H1 (cell line): ENCODE measurements at regions not wholly inside any gene's neighbourhood (a gene's known extent, or its start where the extent isn't known, plus 50 kb on each side); places are given as distances from the start of the nearest gene placed in this dataset.
"Not testable (repeated sequence)": the region's sequence is repeated elsewhere in the genome, so short reads cannot be mapped to it uniquely, and the experiment has no call there.

Source experiments
- CTCF ChIA-PET: fragments of 300-600 bp; sonication (Branson Sonifier 250); formaldehyde crosslinking; loops from one replicate; lab custom pipeline; 2021; ENCODE audit not compliant: partially characterized antibody; lab: Charles Lee
- POLR2A ChIA-PET: fragments of 300-600 bp; sonication (Branson Sonifier 250); formaldehyde crosslinking; loops from one replicate; lab custom pipeline; 2021; ENCODE audit warnings: inconsistent platforms; ENCODE audit not compliant: partially characterized antibody; lab: Charles Lee
- DNase-seq, 2 experiments: peaks; one replicate each; pipeline versions ENCODE4 v3.0.0 to v3.0.0-alpha.2; 2010 to 2022; ENCODE audit warnings: low spot score in 2 of 2, low read depth in 1 of 2, mixed read lengths in 1 of 2
- FAIRE-seq: peaks from 2 replicates; lab custom pipeline; 2011; peaks lifted over from hg19 to GRCh38; lab: Jason Lieb, UNC
- H2AFZ ChIP-seq: 2 replicates; pipeline ENCODE4 v1.8.1; 2012; ENCODE audit warnings: low read length, inconsistent platforms
- H2AK5ac ChIP-seq: 2 replicates; pipeline ENCODE4 v1.6.1; 2013; ENCODE audit warnings: low read depth, low read length
- H2BK120ac ChIP-seq: replicated peaks from 2 replicates; pipeline ENCODE3; 2013; ENCODE audit warnings: low read depth, low read length, inconsistent platforms
- H2BK12ac ChIP-seq: 2 replicates; pipeline ENCODE4 v1.6.1; 2013; ENCODE audit warnings: low read depth, low read length
- H2BK15ac ChIP-seq: 2 replicates; pipeline ENCODE4 v1.6.1; 2013; ENCODE audit warnings: low read length
- H2BK20ac ChIP-seq: 2 replicates; pipeline ENCODE4 v1.6.1; 2013; ENCODE audit warnings: low read length
- H2BK5ac ChIP-seq: 2 replicates; pipeline ENCODE4 v1.6.1; 2013; ENCODE audit warnings: low read depth, low read length
- H3K14ac ChIP-seq: 2 replicates; pipeline ENCODE4 v1.6.1; 2013; ENCODE audit warnings: inconsistent platforms; ENCODE audit not compliant: insufficient read length
- H3K18ac ChIP-seq: 2 replicates; pipeline ENCODE4 v1.6.1; 2013; ENCODE audit warnings: low read length; ENCODE audit errors: extremely low read depth
- H3K23ac ChIP-seq: 2 replicates; pipeline ENCODE4 v1.6.1; 2013; ENCODE audit warnings: inconsistent platforms; ENCODE audit not compliant: insufficient read length
- H3K23me2 ChIP-seq: 2 replicates; pipeline ENCODE4 v1.6.1; 2013; ENCODE audit warnings: low read depth, low read length
- H3K27ac ChIP-seq: 2 replicates; pipeline ENCODE4 v1.6.1; 2011; ENCODE audit warnings: low read depth, low read length, inconsistent platforms
- H3K27me3 ChIP-seq, 4 experiments: replicated peaks in 1 of 4; 1 replicate in 1 of 4; 2 replicates in 3 of 4; pipeline versions ENCODE4 v1.6.1 to v1.8.1; 2011 to 2013; ENCODE audit warnings: low read length in 3 of 4, mild to moderate bottlenecking in 3 of 4, inconsistent platforms in 2 of 4, mixed read lengths in 2 of 4, moderate library complexity in 1 of 4; ENCODE audit not compliant: control insufficient read depth in 3 of 4, insufficient read depth in 3 of 4; ENCODE audit errors: extremely low read depth in 1 of 4
- H3K36me3 ChIP-seq, 4 experiments: 2 replicates each; pipeline versions ENCODE4 v1.6.1 to v1.8.1; 2011 to 2013; ENCODE audit warnings: mild to moderate bottlenecking in 4 of 4, low read length in 3 of 4, moderate library complexity in 2 of 4, control low read depth in 1 of 4, inconsistent platforms in 1 of 4; ENCODE audit not compliant: insufficient read depth in 4 of 4, control insufficient read depth in 2 of 4
- H3K4ac ChIP-seq: replicated peaks from 2 replicates; pipeline ENCODE3; 2013; ENCODE audit warnings: low read length, low read depth, mixed read lengths, inconsistent platforms; ENCODE audit not compliant: insufficient read length
- H3K4me1 ChIP-seq, 4 experiments: replicated peaks in 1 of 4; 1 replicate in 1 of 4; 2 replicates in 3 of 4; pipeline versions ENCODE4 v1.6.1 to v1.8.1; 2011 to 2013; ENCODE audit warnings: low read length in 3 of 4, inconsistent platforms in 2 of 4, mixed read lengths in 1 of 4; ENCODE audit not compliant: insufficient read depth in 4 of 4, control insufficient read depth in 3 of 4
- H3K4me2 ChIP-seq, 2 experiments: 2 replicates each; pipeline versions ENCODE4 v1.6.1 to v1.8.1; 2011 to 2013; ENCODE audit warnings: low read depth in 2 of 2, low read length in 2 of 2, control low read depth in 1 of 2, inconsistent platforms in 1 of 2, mild to moderate bottlenecking in 1 of 2; ENCODE audit not compliant: insufficient read depth in 1 of 2
- H3K4me3 ChIP-seq, 4 experiments: fragments of 200-600, 300-600 bp in 1 of 4; sonication (generic), shearing (Covaris generic), sonication (Bioruptor Twin) in 1 of 4; 2 replicates each; pipeline versions ENCODE4 v1.5.1 to v1.8.1; 2011 to 2016; ENCODE audit warnings: low read length in 4 of 4, low read depth in 3 of 4, control low read depth in 2 of 4, inconsistent platforms in 2 of 4, mild to moderate bottlenecking in 2 of 4, mixed read lengths in 1 of 4, moderate library complexity in 1 of 4; ENCODE audit not compliant: insufficient read depth in 2 of 4; ENCODE audit errors: extremely low read depth in 1 of 4
- H3K56ac ChIP-seq: replicated peaks from 2 replicates; pipeline ENCODE3; 2013; ENCODE audit warnings: low read depth, mild to moderate bottlenecking, mixed read lengths, low read length, inconsistent platforms; ENCODE audit not compliant: insufficient read length
- H3K79me1 ChIP-seq: 2 replicates; pipeline ENCODE4 v1.6.1; 2013; ENCODE audit warnings: low read depth, low read length, control low read depth
- H3K79me2 ChIP-seq, 2 experiments: 2 replicates each; pipeline versions ENCODE4 v1.6.1 to v1.8.1; 2012 to 2013; ENCODE audit warnings: low read length in 2 of 2, mild to moderate bottlenecking in 2 of 2, inconsistent platforms in 1 of 2; ENCODE audit not compliant: insufficient read depth in 2 of 2, control insufficient read depth in 1 of 2
- H3K9ac ChIP-seq, 4 experiments: replicated peaks in 1 of 4; 1 replicate in 1 of 4; 2 replicates in 3 of 4; pipeline versions ENCODE4 v1.6.1 to v1.8.1; 2011 to 2013; ENCODE audit warnings: low read depth in 3 of 4, low read length in 3 of 4, control low read depth in 2 of 4, mild to moderate bottlenecking in 2 of 4, moderate library complexity in 2 of 4, inconsistent platforms in 1 of 4; ENCODE audit errors: extremely low read depth in 1 of 4
- H3K9me3 ChIP-seq, 2 experiments: 2 replicates each; pipeline versions ENCODE4 v1.6.1 to v1.8.1; 2012 to 2013; ENCODE audit warnings: mild to moderate bottlenecking in 2 of 2, moderate library complexity in 2 of 2, control low read depth in 1 of 2, inconsistent platforms in 1 of 2, low read depth in 1 of 2, low read length in 1 of 2, mixed read lengths in 1 of 2; ENCODE audit not compliant: insufficient read depth in 2 of 2
- H4K20me1 ChIP-seq, 2 experiments: replicated peaks in 1 of 2; 2 replicates each; pipeline versions ENCODE3 to v1.8.1; 2011 to 2013; ENCODE audit warnings: inconsistent platforms in 2 of 2, low read length in 2 of 2, mild to moderate bottlenecking in 1 of 2; ENCODE audit not compliant: insufficient read depth in 2 of 2, control insufficient read depth in 1 of 2
- H4K5ac ChIP-seq: 2 replicates; pipeline ENCODE4 v1.6.1; 2013; ENCODE audit warnings: low read length, low read depth, mixed read lengths, inconsistent platforms; ENCODE audit not compliant: insufficient read length
- H4K8ac ChIP-seq: 2 replicates; pipeline ENCODE4 v1.8.0; 2013; ENCODE audit warnings: mild to moderate bottlenecking, moderate library complexity, low read length, inconsistent platforms; ENCODE audit not compliant: insufficient read depth; ENCODE audit errors: extremely low read depth
- H4K91ac ChIP-seq: replicated peaks from 2 replicates; pipeline ENCODE3; 2013; ENCODE audit warnings: low read length, mixed read lengths, inconsistent platforms; ENCODE audit not compliant: insufficient read length
- WGBS, 2 experiments: shearing (Covaris generic) in 1 of 2; methylation state at CpG; one replicate each; pipeline versions ENCODE4 v1.1.6 to v1.1.7; 2013 to 2015; ENCODE audit warnings: low lambda C conversion rate in 2 of 2, mixed read lengths in 2 of 2, inconsistent platforms in 1 of 2, low coverage in 1 of 2, missing lambda C conversion rate in 1 of 2; ENCODE audit not compliant: insufficient replicate concordance in 2 of 2, insufficient coverage in 1 of 2, insufficient read length in 1 of 2; ENCODE audit errors: extremely low coverage in 1 of 2, missing lambda C conversion rate in 1 of 2; 5-methylcytosine and 5-hydroxymethylcytosine counted together

GRCh38 chr11:98733378-98733777 is 287.4 kb upstream of the CNTN5 start:
- H3K4ac ChIP-seq, H4K5ac ChIP-seq, H2AK5ac ChIP-seq, H2BK15ac ChIP-seq, H2BK5ac ChIP-seq, H3K23me2 ChIP-seq, H3K18ac ChIP-seq, H3K4me2 ChIP-seq, H3K4me3 ChIP-seq, H4K20me1 ChIP-seq, H3K4me1 ChIP-seq, H3K79me1 ChIP-seq, H3K27me3 ChIP-seq, H3K79me2 ChIP-seq, POLR2A ChIA-PET, H2BK20ac ChIP-seq, FAIRE-seq, H4K91ac ChIP-seq, H2BK12ac ChIP-seq, H2AFZ ChIP-seq, DNase-seq, H2BK120ac ChIP-seq, H3K14ac ChIP-seq, H3K27ac ChIP-seq, H4K8ac ChIP-seq, H3K56ac ChIP-seq, H3K36me3 ChIP-seq, CTCF ChIA-PET, H3K9ac ChIP-seq, H3K23ac ChIP-seq, H3K9me3 ChIP-seq: not testable (repeated sequence)
- WGBS, 2 experiments, result 92% methylated on average over 5 of the region's 5 CpGs; no CpG with 5 or more reads in 1 of the 2 experiments
